Erythroblast (primary cell): ENCODE measurements at regions not wholly inside any gene's neighbourhood (a gene's known extent, or its start where the extent isn't known, plus 50 kb on each side); places are given as distances from the start of the nearest gene placed in this dataset.

Source experiments
- GATA1 ChIP-seq: IDR thresholded peaks from 2 replicates; pipeline ENCODE4 v1.6.1; 2011; ENCODE audit warnings: low read depth, mild to moderate bottlenecking, control low read depth, low read length, moderate library complexity
- POLR2A ChIP-seq: IDR thresholded peaks from 2 replicates; pipeline ENCODE4 v1.6.1; 2011; ENCODE audit warnings: mild to moderate bottlenecking, low read length

DNA sequence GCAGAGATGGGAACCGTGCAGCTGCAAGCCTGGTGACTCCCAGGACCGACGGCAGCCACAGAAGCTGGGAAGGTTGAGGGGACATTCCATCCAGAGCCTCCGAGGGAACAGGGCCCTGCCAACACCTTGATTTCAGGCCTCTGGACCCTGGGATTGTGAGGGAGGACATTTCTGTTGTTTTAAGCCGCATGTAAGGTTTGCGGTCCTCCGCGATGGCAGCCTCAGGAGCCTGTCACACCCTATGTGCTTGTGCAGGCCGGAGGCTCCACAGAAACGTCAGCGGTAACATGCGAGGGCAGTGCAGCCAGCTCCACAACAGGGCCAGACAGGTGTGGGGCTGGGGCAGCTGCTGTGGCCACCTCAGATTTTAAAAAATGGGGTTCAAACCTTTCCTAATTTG lies 144.7 kb upstream of the SHH start:
- TF ChIP-seq GATA1 (no peak), POLR2A (no peak)
